Caco-2 (cell line): ENCODE measurements at regions not wholly inside any gene's neighbourhood (a gene's known extent, or its start where the extent isn't known, plus 50 kb on each side); places are given as distances from the start of the nearest gene placed in this dataset.

Experiments used
- BruUV-seq: library from RNA; stranded (reverse); fragments of 400-500 nt; replicated peaks from 2 replicates; lab custom pipeline; 2021; lab: Mats Ljungman, UMichigan
- CTCF ChIA-PET: fragments of 300-600 bp; sonication (Branson Sonifier 250); formaldehyde crosslinking; loops from one replicate; lab custom pipeline; 2022; ENCODE audit warnings: antibody characterized with exemption; lab: Charles Lee
- POLR2A ChIA-PET: fragments of 300-600 bp; sonication (Branson Sonifier 250); formaldehyde crosslinking; loops from one replicate; lab custom pipeline; 2022; ENCODE audit warnings: antibody characterized with exemption; lab: Charles Lee
- DNase-seq, 2 experiments: peaks; one replicate each; pipeline versions ENCODE4 v3.0.0 to v3.0.0-alpha.2; 2020 to 2022
- H3K27me3 ChIP-seq: replicated peaks from 2 replicates; pipeline ENCODE4 v1.6.0; 2011; ENCODE audit warnings: low read length; ENCODE audit not compliant: control insufficient read depth, insufficient read depth
- H3K36me3 ChIP-seq: 2 replicates; pipeline ENCODE4 v1.5.1; 2011; ENCODE audit warnings: low read length; ENCODE audit not compliant: control insufficient read depth, insufficient read depth
- H3K4me1 ChIP-seq: fragments of 250-450 bp; sonication (Bioruptor Pico); 2 replicates; pipeline ENCODE4 v1.5.1; 2020; ENCODE audit warnings: mild to moderate bottlenecking
- H3K4me3 ChIP-seq: 2 replicates; pipeline ENCODE4 v1.5.1; 2011; ENCODE audit warnings: low read depth, mild to moderate bottlenecking, control low read depth, low read length
- H3K9me3 ChIP-seq: fragments of 250-450 bp; sonication (Bioruptor Pico); 2 replicates; pipeline ENCODE4 v1.5.1; 2020; ENCODE audit warnings: mild to moderate bottlenecking, moderate library complexity
- H3K27ac Mint-ChIP-seq: one replicate; pipeline ENCODE4 v1.8.0; 2022; ENCODE audit warnings: mixed read lengths; ENCODE audit not compliant: unreplicated experiment
- H3K27me3 Mint-ChIP-seq: one replicate; pipeline ENCODE4 v1.8.0; 2022; ENCODE audit warnings: mixed read lengths; ENCODE audit not compliant: insufficient read depth, unreplicated experiment
- H3K36me3 Mint-ChIP-seq: one replicate; pipeline ENCODE4 v1.8.0; 2022; ENCODE audit warnings: mild to moderate bottlenecking, mixed read lengths; ENCODE audit not compliant: insufficient read depth, unreplicated experiment
- H3K4me1 Mint-ChIP-seq: one replicate; pipeline ENCODE4 v1.8.0; 2022; ENCODE audit warnings: low read depth, mixed read lengths; ENCODE audit not compliant: unreplicated experiment
- H3K4me3 Mint-ChIP-seq: one replicate; pipeline ENCODE4 v1.8.0; 2022; ENCODE audit warnings: mild to moderate bottlenecking, moderate library complexity, mixed read lengths; ENCODE audit not compliant: unreplicated experiment
- H3K9me3 Mint-ChIP-seq: one replicate; pipeline ENCODE4 v1.8.0; 2022; ENCODE audit warnings: mixed read lengths; ENCODE audit not compliant: unreplicated experiment
- intact Hi-C: fragments of 100-400 bp; cut with micrococcal nuclease; formaldehyde crosslinking; loops from one replicate; pipeline ENCODE4 v1.10.0; 2022; ENCODE audit not compliant: unreplicated experiment
- TF ChIP-seq, protein P1 (sequence below), 2 experiments: fragments of 200-600 bp in 1 of 2; IDR thresholded peaks; 1 replicate in 1 of 2; 2 replicates in 1 of 2; pipeline versions ENCODE4 v1.5.1 to v1.8.0; 2011 to 2022; ENCODE audit warnings: antibody characterized with exemption in 1 of 2, control low read depth in 1 of 2, inconsistent platforms in 1 of 2, low read depth in 1 of 2, low read length in 1 of 2, mild to moderate bottlenecking in 1 of 2, moderate library complexity in 1 of 2; ENCODE audit not compliant: insufficient read depth in 1 of 2, severe bottlenecking in 1 of 2, unreplicated experiment in 1 of 2

DNA sequence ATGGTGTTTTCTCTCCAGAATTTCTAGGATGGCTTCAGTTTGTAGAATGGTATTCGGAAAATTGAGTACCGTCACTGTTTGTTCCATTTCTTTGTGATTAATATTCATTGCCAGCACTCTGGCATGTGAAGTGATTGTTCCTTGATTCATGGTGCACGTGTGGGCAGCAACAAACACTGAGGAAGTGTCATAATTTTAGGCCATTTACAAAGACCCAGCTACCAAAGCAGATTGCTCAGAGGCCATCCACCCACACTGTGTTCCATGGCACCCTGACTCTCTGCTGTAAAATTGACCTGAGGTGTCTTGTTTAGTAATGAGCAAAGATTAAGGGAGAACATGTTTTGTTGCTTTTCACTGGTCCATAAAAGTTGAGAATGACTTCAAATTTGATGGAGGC is 250.9 kb upstream of the FMN2 start:
- Mint-ChIP-seq H3K4me3 (no peak overlapping the region), H3K36me3 (no peaks in the 10 kb centered on the region), H3K27me3 (no peaks in the 10 kb centered on the region), H3K9me3 (no peaks in the 10 kb centered on the region), H3K27ac (no peak overlapping the region), H3K4me1 (no peaks in the 10 kb centered on the region)
- TF ChIP-seq, protein P1, sequence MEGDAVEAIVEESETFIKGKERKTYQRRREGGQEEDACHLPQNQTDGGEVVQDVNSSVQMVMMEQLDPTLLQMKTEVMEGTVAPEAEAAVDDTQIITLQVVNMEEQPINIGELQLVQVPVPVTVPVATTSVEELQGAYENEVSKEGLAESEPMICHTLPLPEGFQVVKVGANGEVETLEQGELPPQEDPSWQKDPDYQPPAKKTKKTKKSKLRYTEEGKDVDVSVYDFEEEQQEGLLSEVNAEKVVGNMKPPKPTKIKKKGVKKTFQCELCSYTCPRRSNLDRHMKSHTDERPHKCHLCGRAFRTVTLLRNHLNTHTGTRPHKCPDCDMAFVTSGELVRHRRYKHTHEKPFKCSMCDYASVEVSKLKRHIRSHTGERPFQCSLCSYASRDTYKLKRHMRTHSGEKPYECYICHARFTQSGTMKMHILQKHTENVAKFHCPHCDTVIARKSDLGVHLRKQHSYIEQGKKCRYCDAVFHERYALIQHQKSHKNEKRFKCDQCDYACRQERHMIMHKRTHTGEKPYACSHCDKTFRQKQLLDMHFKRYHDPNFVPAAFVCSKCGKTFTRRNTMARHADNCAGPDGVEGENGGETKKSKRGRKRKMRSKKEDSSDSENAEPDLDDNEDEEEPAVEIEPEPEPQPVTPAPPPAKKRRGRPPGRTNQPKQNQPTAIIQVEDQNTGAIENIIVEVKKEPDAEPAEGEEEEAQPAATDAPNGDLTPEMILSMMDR (IDR thresholded peaks at IDR 0.05; ENCODE audit: insufficient read depth in 1 of 2, low read depth in 1 of 2, low read length in 1 of 2, severe bottlenecking in 1 of 2, unreplicated experiment in 1 of 2), result no peak
- intact Hi-C loops, result no loop called here
- Histone ChIP-seq H3K4me3 (no peak overlapping the region), H3K27me3 (no peaks in the 10 kb centered on the region), H3K4me1 (no peaks in the 10 kb centered on the region), H3K36me3 (no peaks in the 10 kb centered on the region), H3K9me3 (no peaks in the 10 kb centered on the region)
- CTCF ChIA-PET, result no interaction called here
- DNase-seq, result no peak
- POLR2A ChIA-PET, result no interaction called here
- no TSS peak for BruUV-seq

DNA sequence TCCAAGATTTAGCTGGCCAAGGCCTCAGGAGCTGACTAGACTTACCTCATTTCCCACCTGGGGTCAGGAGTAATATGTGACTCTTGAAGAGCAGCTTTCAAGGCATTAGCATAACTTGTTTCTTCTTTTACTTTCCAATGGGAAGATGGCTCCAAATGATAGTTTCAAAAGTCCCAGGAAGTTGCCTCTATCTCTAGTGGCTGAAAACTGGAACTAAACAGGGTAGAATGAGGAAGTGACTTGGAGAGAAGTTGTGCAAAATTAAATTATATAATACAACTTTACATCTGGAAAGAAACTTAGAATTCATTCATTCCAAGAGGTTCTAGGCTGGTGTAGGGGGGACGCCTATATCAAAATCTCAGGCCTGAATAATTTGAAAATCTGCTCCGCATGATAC is 250.1 kb upstream of the FMN2 start:
- Mint-ChIP-seq H3K4me1 (no peaks in the 10 kb centered on the region), H3K9me3 (no peaks in the 10 kb centered on the region), H3K27me3 (no peaks in the 10 kb centered on the region), H3K36me3 (no peaks in the 10 kb centered on the region), H3K4me3 (no peak overlapping the region), H3K27ac (no peak overlapping the region)
- DNase-seq, result no peak
- intact Hi-C loops, result no loop called here
- TF ChIP-seq, protein P1 (IDR thresholded peaks at IDR 0.05; ENCODE audit: insufficient read depth in 1 of 2, low read depth in 1 of 2, low read length in 1 of 2, severe bottlenecking in 1 of 2, unreplicated experiment in 1 of 2), result no peak
- Histone ChIP-seq H3K4me3 (no peak overlapping the region), H3K9me3 (no peaks in the 10 kb centered on the region), H3K27me3 (no peaks in the 10 kb centered on the region), H3K4me1 (no peaks in the 10 kb centered on the region), H3K36me3 (no peaks in the 10 kb centered on the region)
- POLR2A ChIA-PET, result no interaction called here
- CTCF ChIA-PET, result no interaction called here
- no TSS peak for BruUV-seq

DNA sequence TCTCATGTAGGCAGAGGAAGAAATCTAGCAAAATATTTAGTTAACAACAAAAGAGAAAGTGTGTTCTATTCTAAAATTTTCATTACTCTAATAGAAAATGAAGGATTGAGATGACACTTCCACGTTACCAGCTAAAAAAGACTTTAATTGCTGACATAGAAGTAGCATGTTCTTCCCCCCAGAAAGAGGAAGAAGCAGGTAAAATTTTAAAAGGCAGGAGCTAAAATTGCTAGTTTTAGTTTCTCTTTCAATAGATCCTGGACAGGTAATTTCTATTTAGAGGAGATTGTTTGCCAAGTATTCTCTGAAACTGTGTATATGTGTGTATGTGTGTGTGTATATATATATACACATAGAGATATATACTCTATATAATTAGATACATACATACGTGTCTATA is 248.1 kb upstream of the FMN2 start:
- H3K27me3 Mint-ChIP-seq, result no peaks in the 10 kb centered on the region
- DNase-seq, result no peak
- TF ChIP-seq, protein P1 (IDR thresholded peaks at IDR 0.05; ENCODE audit: insufficient read depth in 1 of 2, low read depth in 1 of 2, low read length in 1 of 2, severe bottlenecking in 1 of 2, unreplicated experiment in 1 of 2), result no peak
- ChIA-PET CTCF (no interaction called here), POLR2A (no interaction called here)
- BruUV-seq, result no TSS peak
- Histone ChIP-seq H3K9me3 (no peaks in the 10 kb centered on the region), H3K36me3 (no peaks in the 10 kb centered on the region), H3K4me3 (no peak overlapping the region), H3K4me1 (no peaks in the 10 kb centered on the region), H3K27me3 (no peaks in the 10 kb centered on the region)
- no peak overlapping the region for H3K4me3 Mint-ChIP-seq
- H3K9me3 Mint-ChIP-seq, result no peaks in the 10 kb centered on the region
- intact Hi-C loops, result no loop called here
- no peak overlapping the region for H3K27ac Mint-ChIP-seq
- no peaks in the 10 kb centered on the region for H3K4me1 Mint-ChIP-seq
- no peaks in the 10 kb centered on the region for H3K36me3 Mint-ChIP-seq
